ENCODE measurements at regions not wholly inside any gene's neighbourhood (a gene's known extent, or its start where the extent isn't known, plus 50 kb on each side); places are given as distances from the start of the nearest gene placed in this dataset.
A peak's percentile ranks its signal among the peaks of the same experiment; 100 is the strongest.

- H3K27ac ChIP-seq = peak overlapping the region; percentile 74
- H3K9me3 ChIP-seq (ENCODE audit: severe bottlenecking) = no peaks in the 10 kb centered on the region
- H3K36me3 ChIP-seq = no peaks in the 10 kb centered on the region
- peak overlapping the region; percentile 35 for H3K4me3 ChIP-seq (ENCODE audit: low read depth, low read length)
- DNase-seq = peak; percentile 21
- no peaks in the 10 kb centered on the region for H3K27me3 ChIP-seq (ENCODE audit: insufficient read depth, low read depth, severe bottlenecking)
- no peak for TF ChIP-seq CTCF (IDR thresholded peaks at IDR 0.05; ENCODE audit: low read depth, low read length)
Observed at GRCh38 chr2:176751314-176752227, 461.0 kb upstream of the HNRNPA3 start.

GRCh38 chr2:176752295-176752694 lies 460.3 kb upstream of the HNRNPA3 start:
- H3K27me3 ChIP-seq (ENCODE audit: insufficient read depth, low read depth, severe bottlenecking) = no peaks in the 10 kb centered on the region
- no peak for TF ChIP-seq CTCF (IDR thresholded peaks at IDR 0.05; ENCODE audit: low read depth, low read length)
- H3K36me3 ChIP-seq = no peaks in the 10 kb centered on the region
- H3K4me3 ChIP-seq (ENCODE audit: low read depth, low read length) = peak overlapping the region; percentile 35
- no peak for DNase-seq
- H3K9me3 ChIP-seq (ENCODE audit: severe bottlenecking) = no peaks in the 10 kb centered on the region
- H3K27ac ChIP-seq = peak overlapping the region; percentile 74

- Histone ChIP-seq H3K9me3 (ENCODE audit: severe bottlenecking) (no peaks in the 10 kb centered on the region), H3K27ac (peak overlapping the region; percentile 74), H3K27me3 (ENCODE audit: insufficient read depth, low read depth, severe bottlenecking) (no peaks in the 10 kb centered on the region), H3K36me3 (no peaks in the 10 kb centered on the region), H3K4me3 (ENCODE audit: low read depth, low read length) (no peak overlapping the region)
- DNase-seq = no peak
- no peak for TF ChIP-seq CTCF (IDR thresholded peaks at IDR 0.05; ENCODE audit: low read depth, low read length)
Observed at GRCh38 chr2:176753205-176753604, 459.4 kb upstream of the HNRNPA3 start.

- no peak for DNase-seq
- no peaks in the 10 kb centered on the region for H3K27me3 ChIP-seq (ENCODE audit: insufficient read depth, low read depth, severe bottlenecking)
- H3K4me3 ChIP-seq (ENCODE audit: low read depth, low read length) = no peak overlapping the region
- no peak for TF ChIP-seq CTCF (IDR thresholded peaks at IDR 0.05; ENCODE audit: low read depth, low read length)
- peak overlapping the region; percentile 74 for H3K27ac ChIP-seq
- H3K36me3 ChIP-seq = no peaks in the 10 kb centered on the region
- H3K9me3 ChIP-seq (ENCODE audit: severe bottlenecking) = no peaks in the 10 kb centered on the region
Observed at GRCh38 chr2:176753752-176754474, 458.7 kb upstream of the HNRNPA3 start.

- no peak overlapping the region for H3K4me3 ChIP-seq (ENCODE audit: low read depth, low read length)
- H3K36me3 ChIP-seq = no peaks in the 10 kb centered on the region
- no peak for TF ChIP-seq CTCF (IDR thresholded peaks at IDR 0.05; ENCODE audit: low read depth, low read length)
- no peaks in the 10 kb centered on the region for H3K9me3 ChIP-seq (ENCODE audit: severe bottlenecking)
- H3K27ac ChIP-seq = no peak overlapping the region
- DNase-seq = no peak
- H3K27me3 ChIP-seq (ENCODE audit: insufficient read depth, low read depth, severe bottlenecking) = no peaks in the 10 kb centered on the region
Observed at GRCh38 chr2:176755537-176756135, 457.0 kb upstream of the HNRNPA3 start.

All from WERI-Rb-1 (cell line).